Esophagus squamous epithelium (tissue), 4 donors: ENCODE measurements at regions not wholly inside any gene's neighbourhood (a gene's known extent, or its start where the extent isn't known, plus 50 kb on each side); places are given as distances from the start of the nearest gene placed in this dataset.

Source experiments
- POLR2A ChIP-seq, 4 donors: fragments of 450-650 bp; IDR thresholded peaks; one replicate each; pipeline ENCODE4 v1.6.1; 2017; ENCODE audit warnings: antibody characterized with exemption in 4 of 4, mild to moderate bottlenecking in 4 of 4, moderate library complexity in 3 of 4
- TF ChIP-seq, protein P1 (sequence below), 6 experiments: fragments of 450-650 bp in 4 of 6; fragments of 200-600 bp in 2 of 6; sonication (generic) in 2 of 6; IDR thresholded peaks; one replicate each; pipeline ENCODE4 v1.5.1; 2016 to 2019; ENCODE audit warnings: antibody characterized with exemption in 6 of 6, mild to moderate bottlenecking in 4 of 6, moderate library complexity in 4 of 6

DNA sequence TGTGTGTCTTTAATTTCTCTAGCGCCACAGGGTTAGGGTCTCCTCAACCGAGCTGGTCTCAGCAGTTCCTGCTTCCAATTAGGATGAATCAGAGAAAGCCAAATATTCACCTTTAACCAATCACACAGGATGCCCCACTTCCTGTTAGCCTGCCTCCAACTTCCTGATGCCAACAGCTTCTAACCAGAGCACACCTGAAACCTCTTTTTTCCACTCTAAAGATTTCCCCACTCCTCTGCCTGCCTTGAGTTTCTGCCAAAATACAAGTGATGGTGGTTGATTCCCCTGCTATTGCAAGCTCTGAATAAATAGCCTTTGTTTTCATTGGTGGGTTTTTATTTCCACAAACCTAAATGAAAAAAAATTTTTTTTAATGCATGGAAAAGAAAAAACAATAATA is 144.7 kb upstream of the UST start:
- TF ChIP-seq, protein P1, sequence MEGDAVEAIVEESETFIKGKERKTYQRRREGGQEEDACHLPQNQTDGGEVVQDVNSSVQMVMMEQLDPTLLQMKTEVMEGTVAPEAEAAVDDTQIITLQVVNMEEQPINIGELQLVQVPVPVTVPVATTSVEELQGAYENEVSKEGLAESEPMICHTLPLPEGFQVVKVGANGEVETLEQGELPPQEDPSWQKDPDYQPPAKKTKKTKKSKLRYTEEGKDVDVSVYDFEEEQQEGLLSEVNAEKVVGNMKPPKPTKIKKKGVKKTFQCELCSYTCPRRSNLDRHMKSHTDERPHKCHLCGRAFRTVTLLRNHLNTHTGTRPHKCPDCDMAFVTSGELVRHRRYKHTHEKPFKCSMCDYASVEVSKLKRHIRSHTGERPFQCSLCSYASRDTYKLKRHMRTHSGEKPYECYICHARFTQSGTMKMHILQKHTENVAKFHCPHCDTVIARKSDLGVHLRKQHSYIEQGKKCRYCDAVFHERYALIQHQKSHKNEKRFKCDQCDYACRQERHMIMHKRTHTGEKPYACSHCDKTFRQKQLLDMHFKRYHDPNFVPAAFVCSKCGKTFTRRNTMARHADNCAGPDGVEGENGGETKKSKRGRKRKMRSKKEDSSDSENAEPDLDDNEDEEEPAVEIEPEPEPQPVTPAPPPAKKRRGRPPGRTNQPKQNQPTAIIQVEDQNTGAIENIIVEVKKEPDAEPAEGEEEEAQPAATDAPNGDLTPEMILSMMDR (IDR thresholded peaks at IDR 0.05) = no peak
- TF ChIP-seq POLR2A (IDR thresholded peaks at IDR 0.05) = no peak
